ENCODE measurements at regions not wholly inside any gene's neighbourhood (a gene's known extent, or its start where the extent isn't known, plus 50 kb on each side); places are given as distances from the start of the nearest gene placed in this dataset.
"Not testable (repeated sequence)": the region's sequence is repeated elsewhere in the genome, so short reads cannot be mapped to it uniquely, and the experiment has no call there.

DNA sequence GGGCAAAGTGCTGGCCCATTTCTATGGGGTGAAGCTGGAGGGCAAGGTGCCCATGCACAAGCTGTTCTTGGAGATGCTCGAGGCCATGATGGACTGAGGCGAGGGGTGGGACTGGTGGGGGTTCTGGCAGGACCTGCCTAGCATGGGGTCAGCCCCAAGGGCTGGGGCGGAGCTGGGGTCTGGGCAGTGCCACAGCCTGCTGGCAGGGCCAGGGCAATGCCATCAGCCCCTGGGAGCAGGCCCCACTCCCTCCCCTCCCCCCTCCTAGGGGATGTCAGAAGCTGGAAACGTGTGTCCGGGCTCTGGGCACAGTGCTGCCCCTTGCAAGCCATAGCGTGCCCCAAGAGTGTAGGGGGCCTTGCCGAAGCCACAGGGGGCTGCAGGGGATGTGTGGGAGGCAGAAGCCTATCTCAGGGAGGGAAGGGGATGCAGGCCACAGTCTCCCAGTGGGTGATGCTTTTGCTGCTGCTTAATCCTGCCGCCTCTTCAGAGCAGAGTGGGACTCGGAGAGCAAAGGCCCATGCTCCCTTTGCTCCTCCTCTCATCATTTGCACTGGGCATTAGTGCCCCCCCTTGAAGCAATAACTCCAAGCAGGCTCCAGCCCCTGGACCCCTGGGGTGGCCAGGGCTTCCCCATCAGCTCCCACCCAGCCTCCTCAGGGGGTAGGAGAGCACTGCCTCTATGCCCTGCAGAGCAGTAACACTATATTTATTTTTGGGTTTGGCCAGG lies 85.2 kb downstream of the MRPL57 start:
- not testable (repeated sequence) for DNase-seq (ENCODE audit: low spot score)

GRCh38 chr13:21263909-21264308 lies 87.5 kb downstream of the MRPL57 start:
- not testable (repeated sequence) for DNase-seq (ENCODE audit: low spot score)

- not testable (repeated sequence) for DNase-seq (ENCODE audit: low spot score)
These were observed 92.0 kb downstream of the MRPL57 start for GRCh38 chr13:21268485-21268884.

- DNase-seq (ENCODE audit: low spot score) = not testable (repeated sequence)
These were observed 96.0 kb downstream of the MRPL57 start for GRCh38 chr13:21272439-21272838.

DNA sequence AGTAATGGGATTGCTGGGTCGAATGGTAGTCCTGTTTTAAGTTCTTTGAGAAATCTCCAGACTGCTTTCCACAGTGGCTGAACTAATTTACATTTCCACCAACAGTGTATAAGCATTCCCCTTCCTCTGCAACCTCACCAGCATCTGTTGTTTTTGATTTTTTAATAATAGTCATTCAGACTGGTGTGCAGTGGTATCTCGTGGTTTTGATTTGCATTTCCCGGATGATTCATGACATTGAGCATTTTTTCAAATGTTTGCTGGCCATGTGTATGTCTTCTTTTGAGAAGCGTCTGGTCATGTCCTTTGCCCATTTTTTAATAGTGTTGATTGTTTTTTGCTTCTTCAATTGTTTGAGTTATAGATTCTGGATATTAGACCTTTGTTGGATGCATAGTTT lies 98.0 kb downstream of the MRPL57 start:
- DNase-seq (ENCODE audit: low spot score) = not testable (repeated sequence)

- DNase-seq (ENCODE audit: low spot score) = no peak
These were observed 105.6 kb downstream of the MRPL57 start for GRCh38 chr13:21282065-21282464.

DNA sequence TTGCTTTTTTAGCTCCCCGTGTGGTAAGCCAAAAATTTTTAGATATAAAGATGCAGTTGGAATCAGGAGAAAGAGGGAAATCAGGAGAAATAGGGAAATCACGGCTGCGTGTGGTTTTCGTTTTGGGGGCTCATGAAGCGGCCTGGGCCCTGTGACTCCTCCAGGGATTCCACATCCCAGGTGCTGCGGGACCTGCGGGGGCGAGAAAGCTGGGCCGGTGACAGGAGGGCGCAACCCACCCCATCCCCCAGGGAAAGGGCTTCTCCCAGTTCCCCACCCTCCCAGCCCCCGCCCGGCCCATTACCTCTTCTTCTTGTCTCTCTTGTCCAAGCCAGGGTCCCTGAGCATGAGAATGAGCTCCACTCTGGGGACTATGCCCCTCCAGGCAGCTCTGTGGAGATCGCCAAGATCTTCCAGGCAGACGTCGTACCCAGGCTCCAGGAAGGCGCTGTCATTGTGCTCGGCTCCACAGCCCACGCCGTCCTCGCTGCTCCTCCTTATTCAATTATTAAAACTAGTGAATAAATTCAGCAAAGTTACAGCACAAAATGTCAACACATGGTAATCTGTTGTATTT lies 111.0 kb downstream of the MRPL57 start:
- no peak for DNase-seq (ENCODE audit: low spot score)

- no peak for DNase-seq (ENCODE audit: low spot score)
These were observed 113.0 kb downstream of the MRPL57 start for GRCh38 chr13:21289475-21289874.

GRCh38 chr13:21290442-21291002 lies 114.1 kb downstream of the MRPL57 start:
- not testable (repeated sequence) for DNase-seq (ENCODE audit: low spot score)

DNA sequence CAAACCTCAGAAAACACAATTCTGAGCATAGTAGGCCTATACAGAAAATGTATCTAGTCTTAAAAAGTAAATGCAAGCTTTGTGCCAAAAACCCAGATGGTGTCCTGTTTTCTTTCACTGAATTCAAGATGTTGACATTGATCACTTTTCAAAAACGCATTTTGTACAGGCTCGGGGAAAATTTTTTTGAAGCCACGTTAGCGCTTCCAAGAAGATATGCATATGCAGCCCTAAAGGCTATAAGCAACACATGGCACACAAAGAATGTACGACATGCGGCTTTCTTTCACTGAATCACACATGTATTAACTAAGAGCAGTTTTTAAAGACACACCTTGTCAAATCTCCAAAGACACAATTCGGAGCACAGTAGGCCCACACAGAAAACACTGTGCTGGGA lies 115.4 kb downstream of the MRPL57 start:
- no peak for DNase-seq (ENCODE audit: low spot score)

- peak; percentile 53 for DNase-seq (ENCODE audit: low spot score)
These were observed 120.5 kb downstream of the MRPL57 start for GRCh38 chr13:21296991-21297390.

- peak; percentile 20 for DNase-seq (ENCODE audit: low spot score)
These were observed 121.0 kb downstream of the MRPL57 start for GRCh38 chr13:21297447-21297846.

- DNase-seq (ENCODE audit: low spot score) = peak; percentile 88
These were observed 121.7 kb downstream of the MRPL57 start for GRCh38 chr13:21297914-21298831.

- no peak for DNase-seq (ENCODE audit: low spot score)
These were observed 127.8 kb downstream of the MRPL57 start for GRCh38 chr13:21304256-21304655.

DNA sequence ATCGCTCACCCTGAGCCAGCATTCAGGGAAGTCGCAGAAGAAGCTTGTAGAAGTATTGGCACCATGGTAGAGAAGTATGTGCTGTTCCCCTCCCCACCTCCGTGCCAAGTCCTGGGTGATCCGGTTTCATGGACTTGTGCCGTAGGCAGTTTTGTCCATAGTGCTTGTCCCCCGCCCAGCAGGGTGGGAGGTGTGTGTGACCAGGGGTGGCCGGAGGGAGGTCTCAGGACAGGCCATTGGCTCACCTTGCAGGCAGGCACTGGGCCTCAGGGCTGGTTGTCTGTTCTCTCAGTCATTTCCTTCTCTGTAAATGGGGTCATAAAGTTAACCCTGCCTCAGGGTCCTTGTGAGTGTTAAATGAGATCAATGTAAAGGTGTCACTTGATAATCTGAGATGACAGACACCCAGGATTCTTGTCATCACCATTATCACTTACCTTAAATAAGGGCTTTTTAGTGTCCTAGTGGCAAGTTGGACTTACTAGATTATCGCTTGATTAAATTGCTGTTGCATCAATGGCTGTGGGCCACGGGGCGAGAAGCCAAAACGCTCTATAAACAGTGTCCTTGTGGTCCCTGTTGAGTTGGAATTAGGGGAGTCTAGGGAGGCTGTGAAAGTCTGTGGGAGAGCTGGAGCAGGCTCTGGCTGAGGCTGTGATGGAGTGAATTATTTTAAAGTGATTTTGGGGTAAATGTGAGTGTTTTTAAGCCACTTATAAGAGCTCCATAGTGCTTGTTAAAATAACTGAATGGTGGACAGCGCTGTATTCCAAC lies 130.0 kb downstream of the MRPL57 start:
- not testable (repeated sequence) for DNase-seq (ENCODE audit: low spot score)

DNA sequence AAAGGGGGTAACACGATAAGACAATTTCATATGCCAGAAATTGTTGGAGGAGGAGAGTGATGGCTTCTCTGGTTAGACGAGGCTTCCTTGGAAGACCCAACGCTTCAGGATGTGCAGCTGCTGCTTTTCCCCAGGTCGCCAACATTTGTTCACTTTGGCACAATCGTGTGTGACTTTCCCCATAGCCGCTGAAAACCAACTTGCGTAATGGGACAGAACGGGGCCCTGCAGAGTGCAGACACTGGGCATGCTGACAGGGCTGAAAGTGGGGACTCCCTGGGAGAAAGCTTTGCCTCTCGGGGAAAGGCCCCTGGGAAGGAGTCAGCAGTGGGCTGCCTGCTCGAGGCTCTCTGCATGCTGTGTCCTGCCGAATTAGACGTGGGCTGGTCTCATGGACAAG lies 130.7 kb downstream of the MRPL57 start:
- DNase-seq (ENCODE audit: low spot score) = not testable (repeated sequence)

DNA sequence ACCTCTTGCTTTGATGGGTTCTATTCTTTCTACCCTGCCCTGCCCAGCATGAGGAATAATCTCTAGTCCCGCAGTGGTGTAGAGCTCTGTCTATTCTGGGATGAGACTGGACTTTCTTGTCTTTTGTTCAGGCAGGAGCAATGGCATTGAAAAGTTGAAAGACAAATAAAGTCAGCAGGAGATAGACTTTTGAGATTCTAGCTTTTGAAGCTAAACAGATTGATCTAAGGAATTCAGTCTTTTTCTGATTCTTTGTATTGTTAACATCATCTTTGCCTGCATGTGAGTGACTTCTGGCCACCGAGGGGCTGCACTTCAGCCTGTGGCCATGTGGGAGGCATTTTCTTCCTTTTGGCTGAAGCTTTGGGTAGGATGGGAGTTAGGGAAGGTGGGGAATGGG lies 132.4 kb downstream of the MRPL57 start:
- no peak for DNase-seq (ENCODE audit: low spot score)

- DNase-seq (ENCODE audit: low spot score) = no peak
These were observed 133.2 kb downstream of the MRPL57 start for GRCh38 chr13:21309542-21310172.

DNA sequence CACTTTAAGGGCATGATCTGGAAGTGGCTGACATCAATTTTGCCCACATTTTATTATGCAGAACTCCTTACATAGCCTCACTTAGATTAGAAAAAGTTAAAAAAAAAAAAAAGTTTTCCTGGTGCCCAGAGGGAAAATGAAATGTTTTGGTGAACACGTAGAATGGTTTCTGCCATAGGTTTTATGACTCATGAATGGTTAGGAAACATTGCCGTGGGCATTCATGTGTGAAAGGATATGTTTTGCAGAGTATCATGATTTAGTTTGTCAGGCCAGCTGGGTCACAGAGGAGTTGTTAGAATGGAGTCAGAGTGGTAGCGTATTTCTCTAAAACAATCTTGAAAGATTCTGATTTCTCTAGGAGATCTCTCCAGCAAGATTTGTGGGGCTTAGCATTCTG lies 133.8 kb downstream of the MRPL57 start:
- no peak for DNase-seq (ENCODE audit: low spot score)

- not testable (repeated sequence) for DNase-seq (ENCODE audit: low spot score)
These were observed 138.5 kb downstream of the MRPL57 start for GRCh38 chr13:21314976-21315375.

- DNase-seq (ENCODE audit: low spot score) = no peak
These were observed 139.9 kb downstream of the MRPL57 start for GRCh38 chr13:21316376-21316775.
